Natural killer cell treated with Interleukin-12 subunit alpha and Interleukin-12 subunit beta and Interleukin-15 and Interleukin-18, amount 100 ng/mL, for 72 hours (primary cell): ENCODE measurements at regions not wholly inside any gene's neighbourhood (a gene's known extent, or its start where the extent isn't known, plus 50 kb on each side); places are given as distances from the start of the nearest gene placed in this dataset.

Experiments
- ATAC-seq, 2 donors: fragments of 150-1000 bp; cut with Tn5 transposase in 1 of 2; sonication (Bioruptor Pico), chemical (Tn5 transposase) in 1 of 2; 2 replicates each; pipeline ENCODE4 v1.10.0; 2021
- DNase-seq: peaks from one replicate; pipeline ENCODE4 v3.0.0; 2022; ENCODE audit warnings: low spot score
- H3K27ac Mint-ChIP-seq, 2 donors: 1 replicate in 1 of 2; 2 replicates in 1 of 2; pipeline ENCODE4 v1.8.0; 2022; ENCODE audit warnings: mixed read lengths in 2 of 2, mild to moderate bottlenecking in 1 of 2, moderate library complexity in 1 of 2
- H3K27me3 Mint-ChIP-seq, 2 donors: 1 replicate in 1 of 2; 2 replicates in 1 of 2; pipeline ENCODE4 v1.8.0; 2022; ENCODE audit warnings: mixed read lengths in 2 of 2
- H3K36me3 Mint-ChIP-seq: one replicate; pipeline ENCODE4 v1.8.0; 2022; ENCODE audit warnings: mixed read lengths
- H3K4me1 Mint-ChIP-seq, 2 donors: 1 replicate in 1 of 2; 2 replicates in 1 of 2; pipeline ENCODE4 v1.8.0; 2022; ENCODE audit warnings: low read depth in 2 of 2, mixed read lengths in 2 of 2, mild to moderate bottlenecking in 1 of 2
- H3K4me3 Mint-ChIP-seq: one replicate; pipeline ENCODE4 v1.8.0; 2022; ENCODE audit warnings: mixed read lengths
- H3K9me3 Mint-ChIP-seq: 2 replicates; pipeline ENCODE4 v1.8.0; 2022; ENCODE audit warnings: mixed read lengths

- H3K27ac Mint-ChIP-seq: no peak overlapping the region
- no peaks in the 10 kb centered on the region for H3K9me3 Mint-ChIP-seq
- no peaks in the 10 kb centered on the region for H3K36me3 Mint-ChIP-seq
- peaks cover 27 to 37% of the 10 kb centered on the region in 2 donors for H3K27me3 Mint-ChIP-seq
- H3K4me3 Mint-ChIP-seq: no peak overlapping the region
- H3K4me1 Mint-ChIP-seq: no peaks in the 10 kb centered on the region
- ATAC-seq (no peak), DNase-seq (no peak)
Observed at GRCh38 chr15:67969892-67970291, 84.2 kb upstream of the PIAS1 start.

GRCh38 chr15:67972377-67972776 lies 81.7 kb upstream of the PIAS1 start:
- no peak for ATAC-seq
- Mint-ChIP-seq H3K27ac (no peak overlapping the region), H3K27me3 (peaks cover 22 to 35% of the 10 kb centered on the region in 2 donors)

GRCh38 chr15:67973846-67974245 lies 80.3 kb upstream of the PIAS1 start:
- H3K9me3 Mint-ChIP-seq: no peaks in the 10 kb centered on the region
- no peak for ATAC-seq
- peaks cover 12 to 24% of the 10 kb centered on the region in 2 donors for H3K27me3 Mint-ChIP-seq
- H3K4me1 Mint-ChIP-seq: no peaks in the 10 kb centered on the region
- DNase-seq: no peak
- no peak overlapping the region for H3K4me3 Mint-ChIP-seq
- H3K36me3 Mint-ChIP-seq: no peaks in the 10 kb centered on the region
- no peak overlapping the region for H3K27ac Mint-ChIP-seq

More at GRCh38 chr15:67972377-67972776, 81.7 kb upstream of the PIAS1 start:
- Mint-ChIP-seq H3K9me3 (no peaks in the 10 kb centered on the region), H3K4me1 (no peaks in the 10 kb centered on the region), H3K36me3 (no peaks in the 10 kb centered on the region), H3K4me3 (no peak overlapping the region)
- no peak for DNase-seq

GRCh38 chr15:67976506-67977073 lies 77.5 kb upstream of the PIAS1 start:
- H3K9me3 Mint-ChIP-seq: no peaks in the 10 kb centered on the region
- DNase-seq: no peak
- H3K4me3 Mint-ChIP-seq: no peak overlapping the region
- H3K4me1 Mint-ChIP-seq: no peaks in the 10 kb centered on the region
- no peaks in the 10 kb centered on the region for H3K36me3 Mint-ChIP-seq
- ATAC-seq: no peak
- peaks cover 2 to 9% of the 10 kb centered on the region in 2 donors for H3K27me3 Mint-ChIP-seq
- no peak overlapping the region for H3K27ac Mint-ChIP-seq

GRCh38 chr15:67977414-67978089 lies 76.6 kb upstream of the PIAS1 start:
- no peaks in the 10 kb centered on the region for H3K9me3 Mint-ChIP-seq
- no peaks in the 10 kb centered on the region for H3K4me1 Mint-ChIP-seq
- no peaks in the 10 kb centered on the region for H3K36me3 Mint-ChIP-seq
- H3K27ac Mint-ChIP-seq: no peak overlapping the region
- ATAC-seq (no peak), DNase-seq (no peak)
- H3K27me3 Mint-ChIP-seq: peaks cover 2 to 10% of the 10 kb centered on the region in 2 donors
- H3K4me3 Mint-ChIP-seq: no peak overlapping the region

- peaks cover 2 to 16% of the 10 kb centered on the region in 2 donors for H3K27me3 Mint-ChIP-seq
- ATAC-seq (no peak), DNase-seq (no peak)
- no peak overlapping the region for H3K4me3 Mint-ChIP-seq
- no peaks in the 10 kb centered on the region for H3K9me3 Mint-ChIP-seq
- no peaks in the 10 kb centered on the region for H3K36me3 Mint-ChIP-seq
- no peaks in the 10 kb centered on the region for H3K4me1 Mint-ChIP-seq
- no peak overlapping the region for H3K27ac Mint-ChIP-seq
Observed at GRCh38 chr15:67979281-67979680, 74.8 kb upstream of the PIAS1 start.

- Mint-ChIP-seq H3K27ac (no peak overlapping the region), H3K9me3 (no peaks in the 10 kb centered on the region), H3K27me3 (peaks cover 2 to 16% of the 10 kb centered on the region in 2 donors), H3K36me3 (no peaks in the 10 kb centered on the region), H3K4me3 (no peak overlapping the region), H3K4me1 (no peaks in the 10 kb centered on the region)
- no peak for ATAC-seq
- DNase-seq: no peak
Observed at GRCh38 chr15:67980171-67980570, 73.9 kb upstream of the PIAS1 start.

- DNase-seq: no peak
- Mint-ChIP-seq H3K36me3 (no peaks in the 10 kb centered on the region), H3K4me1 (no peaks in the 10 kb centered on the region), H3K27me3 (peaks cover 2 to 16% of the 10 kb centered on the region in 2 donors), H3K9me3 (no peaks in the 10 kb centered on the region), H3K27ac (no peak overlapping the region), H3K4me3 (no peak overlapping the region)
- ATAC-seq: no peak
Observed at GRCh38 chr15:67980773-67981685, 73.1 kb upstream of the PIAS1 start.

GRCh38 chr15:67981848-67982247 lies 72.3 kb upstream of the PIAS1 start:
- H3K9me3 Mint-ChIP-seq: no peaks in the 10 kb centered on the region
- H3K27me3 Mint-ChIP-seq: peaks cover 2 to 16% of the 10 kb centered on the region in 2 donors
- H3K4me1 Mint-ChIP-seq: no peaks in the 10 kb centered on the region
- H3K27ac Mint-ChIP-seq: no peak overlapping the region
- DNase-seq: no peak
- no peak overlapping the region for H3K4me3 Mint-ChIP-seq
- H3K36me3 Mint-ChIP-seq: no peaks in the 10 kb centered on the region
- no peak for ATAC-seq

GRCh38 chr15:67991706-67992105 lies 62.4 kb upstream of the PIAS1 start:
- Mint-ChIP-seq H3K9me3 (no peaks in the 10 kb centered on the region), H3K4me1 (no peaks in the 10 kb centered on the region), H3K27me3 (peaks cover 15 to 24% of the 10 kb centered on the region in 2 donors), H3K4me3 (no peak overlapping the region), H3K36me3 (no peaks in the 10 kb centered on the region), H3K27ac (no peak overlapping the region)
- no peak for ATAC-seq
- DNase-seq: no peak

GRCh38 chr15:67992411-67992810 lies 61.7 kb upstream of the PIAS1 start:
- Mint-ChIP-seq H3K36me3 (no peaks in the 10 kb centered on the region), H3K27ac (no peak overlapping the region), H3K9me3 (no peaks in the 10 kb centered on the region), H3K4me1 (no peaks in the 10 kb centered on the region), H3K27me3 (peaks cover 10 to 20% of the 10 kb centered on the region in 2 donors), H3K4me3 (no peak overlapping the region)
- ATAC-seq: no peak
- no peak for DNase-seq

- Mint-ChIP-seq H3K27me3 (peaks cover 6 to 16% of the 10 kb centered on the region in 2 donors), H3K36me3 (no peaks in the 10 kb centered on the region), H3K4me3 (no peak overlapping the region), H3K9me3 (no peaks in the 10 kb centered on the region), H3K27ac (no peak overlapping the region), H3K4me1 (no peaks in the 10 kb centered on the region)
- no peak for ATAC-seq
- no peak for DNase-seq
Observed at GRCh38 chr15:67992834-67993233, 61.3 kb upstream of the PIAS1 start.

GRCh38 chr15:67997996-67998395 lies 56.1 kb upstream of the PIAS1 start:
- no peak overlapping the region for H3K27ac Mint-ChIP-seq
- no peaks in the 10 kb centered on the region for H3K36me3 Mint-ChIP-seq
- DNase-seq: no peak

GRCh38 chr15:67998599-67999133 lies 55.4 kb upstream of the PIAS1 start:
- Mint-ChIP-seq H3K27ac (no peak overlapping the region), H3K4me3 (no peak overlapping the region), H3K4me1 (no peaks in the 10 kb centered on the region), H3K36me3 (no peaks in the 10 kb centered on the region), H3K27me3 (peaks cover 0 to 7% of the 10 kb centered on the region in 2 donors), H3K9me3 (no peaks in the 10 kb centered on the region)
- no peak for ATAC-seq
- no peak for DNase-seq

More at GRCh38 chr15:67997996-67998395, 56.1 kb upstream of the PIAS1 start:
- ATAC-seq: no peak
- Mint-ChIP-seq H3K27me3 (peaks cover 0 to 6% of the 10 kb centered on the region in 2 donors), H3K4me3 (no peak overlapping the region), H3K4me1 (no peaks in the 10 kb centered on the region), H3K9me3 (no peaks in the 10 kb centered on the region)
